GM13977 (cell line): ENCODE measurements at regions not wholly inside any gene's neighbourhood (a gene's known extent, or its start where the extent isn't known, plus 50 kb on each side); places are given as distances from the start of the nearest gene placed in this dataset.

Source experiments
- DNase-seq: peaks from one replicate; pipeline ENCODE4 v3.0.0; 2012; ENCODE audit warnings: low spot score
- CTCF ChIP-seq: IDR thresholded peaks from 2 replicates; pipeline ENCODE4 v1.5.1; 2012; ENCODE audit warnings: mild to moderate bottlenecking, control low read depth; ENCODE audit not compliant: insufficient read depth; ENCODE audit errors: extremely low read depth, missing control alignments
- in situ Hi-C: fragments of 300-500 bp; cut with MboI; formaldehyde crosslinking; loops from one replicate; pipeline ENCODE4 v1.12.0; 2022; ENCODE audit warnings: low sequenced_read_pairs, low pct_unique_long_range_greater_than_20kb, mixed read lengths, inconsistent platforms; ENCODE audit not compliant: unreplicated experiment

DNA sequence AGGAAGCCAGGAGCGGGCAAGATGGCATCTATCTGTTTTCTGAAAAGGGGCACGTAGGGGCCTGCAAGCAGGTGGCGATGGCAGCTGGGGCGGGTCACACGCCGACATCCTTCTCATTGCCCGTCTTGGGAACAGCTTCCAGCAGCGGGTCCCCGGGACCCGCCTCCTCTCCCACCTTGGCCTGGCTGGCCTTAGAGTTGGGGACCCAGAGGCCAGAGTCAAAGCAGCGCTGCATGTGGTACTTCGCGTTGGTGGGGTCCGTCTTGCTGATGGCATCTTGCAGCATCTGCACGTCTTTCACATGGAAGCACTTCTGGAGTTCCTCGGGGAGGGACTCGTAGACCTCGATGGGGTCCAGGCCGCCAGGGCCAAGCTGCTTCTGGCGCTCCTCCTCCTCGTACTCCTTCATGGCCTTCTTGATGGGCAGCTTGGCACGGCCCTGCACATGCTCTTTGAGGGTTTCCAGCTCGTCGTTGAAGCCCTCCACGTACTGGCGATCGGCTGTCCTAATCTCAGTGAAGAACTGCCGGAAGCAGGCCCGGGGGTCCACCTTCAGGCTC, 127.6 kb upstream of the CLINT1 start:
- DNase-seq = no peak
- in situ Hi-C loops = no loop called here
- TF ChIP-seq CTCF = no peak

DNA sequence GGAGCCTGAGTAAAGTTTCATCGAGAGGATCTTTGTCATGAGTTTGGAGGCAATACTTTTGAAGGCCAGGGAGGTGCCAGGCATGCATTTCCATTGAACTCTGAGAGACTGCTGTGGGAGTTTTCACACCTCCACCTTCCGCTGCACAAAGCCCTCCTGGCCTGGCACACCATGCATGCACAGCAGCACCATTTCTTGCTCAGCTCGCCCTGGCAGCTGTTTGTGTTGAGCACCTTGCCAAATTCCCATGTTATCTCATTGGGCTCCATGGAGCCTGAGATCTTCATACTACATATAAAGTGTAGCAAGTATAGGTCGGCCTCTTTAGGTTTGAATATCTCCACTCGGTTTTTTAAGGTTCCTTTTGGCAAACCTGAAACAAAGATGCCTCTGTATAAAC, 125.7 kb upstream of the CLINT1 start:
- in situ Hi-C loops = no loop called here
- DNase-seq = no peak
- no peak for TF ChIP-seq CTCF

GRCh38 chr5:157983906-157984551, 125.1 kb upstream of the CLINT1 start:
- DNase-seq = no peak
- in situ Hi-C loops = no loop called here
- TF ChIP-seq CTCF = no peak

DNA sequence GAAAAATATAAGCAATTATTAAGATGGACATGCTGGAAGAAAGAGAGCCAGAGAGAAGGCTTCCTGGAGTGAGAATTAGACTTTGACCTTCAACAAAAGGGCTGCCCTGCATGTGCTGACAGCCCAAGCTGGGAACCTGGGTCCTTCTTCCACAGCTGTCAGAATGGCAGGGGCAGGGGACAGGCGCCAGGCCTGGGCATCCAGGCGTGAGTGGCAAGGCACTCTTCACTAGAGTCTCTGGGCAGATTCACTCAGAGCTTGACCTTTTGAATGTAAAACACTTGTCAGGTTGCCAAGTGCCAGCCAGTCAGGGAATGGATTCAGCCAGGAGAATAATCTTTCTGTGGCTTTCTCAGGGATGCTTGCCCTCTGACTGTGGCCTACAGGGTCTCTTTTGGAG, 119.1 kb upstream of the CLINT1 start:
- no peak for DNase-seq
- TF ChIP-seq CTCF = no peak
- in situ Hi-C loops = no loop called here

GRCh38 chr5:157976429-157976828, 117.5 kb upstream of the CLINT1 start:
- DNase-seq = no peak
- TF ChIP-seq CTCF = no peak
- in situ Hi-C loops = no loop called here

DNA sequence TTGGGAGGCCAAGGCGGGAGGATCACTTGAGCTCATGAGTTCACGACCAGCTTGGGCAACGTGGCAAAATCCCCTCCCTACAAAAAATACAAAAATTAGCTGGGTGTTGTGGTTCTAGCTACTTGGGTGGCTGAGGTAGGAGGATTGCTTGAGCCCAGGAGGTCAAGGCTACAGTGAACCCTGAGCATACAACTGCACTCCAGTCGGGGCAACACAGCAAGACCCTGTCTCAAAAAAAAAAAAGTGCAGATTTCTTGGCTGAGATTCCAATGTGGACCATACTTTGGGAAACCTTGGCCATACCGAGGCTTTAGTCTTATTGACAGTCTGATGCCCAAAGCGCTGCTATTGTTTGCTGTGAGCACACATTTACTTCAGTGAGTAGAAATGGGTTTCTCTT, 113.6 kb upstream of the CLINT1 start:
- no peak for TF ChIP-seq CTCF

More for the DNA sequence above, 113.6 kb upstream of the CLINT1 start:
- in situ Hi-C loops = no loop called here
- no peak for DNase-seq
